HG02938 (cell line): ENCODE measurements at regions not wholly inside any gene's neighbourhood (a gene's known extent, or its start where the extent isn't known, plus 50 kb on each side); places are given as distances from the start of the nearest gene placed in this dataset.

ENCODE experiments used
- ATAC-seq: cut with Tn5 transposase; IDR thresholded peaks from one replicate; pipeline ENCODE4 v1.9.1; 2021; ENCODE audit warnings: mild to moderate bottlenecking, moderate library complexity; ENCODE audit not compliant: unreplicated experiment

DNA sequence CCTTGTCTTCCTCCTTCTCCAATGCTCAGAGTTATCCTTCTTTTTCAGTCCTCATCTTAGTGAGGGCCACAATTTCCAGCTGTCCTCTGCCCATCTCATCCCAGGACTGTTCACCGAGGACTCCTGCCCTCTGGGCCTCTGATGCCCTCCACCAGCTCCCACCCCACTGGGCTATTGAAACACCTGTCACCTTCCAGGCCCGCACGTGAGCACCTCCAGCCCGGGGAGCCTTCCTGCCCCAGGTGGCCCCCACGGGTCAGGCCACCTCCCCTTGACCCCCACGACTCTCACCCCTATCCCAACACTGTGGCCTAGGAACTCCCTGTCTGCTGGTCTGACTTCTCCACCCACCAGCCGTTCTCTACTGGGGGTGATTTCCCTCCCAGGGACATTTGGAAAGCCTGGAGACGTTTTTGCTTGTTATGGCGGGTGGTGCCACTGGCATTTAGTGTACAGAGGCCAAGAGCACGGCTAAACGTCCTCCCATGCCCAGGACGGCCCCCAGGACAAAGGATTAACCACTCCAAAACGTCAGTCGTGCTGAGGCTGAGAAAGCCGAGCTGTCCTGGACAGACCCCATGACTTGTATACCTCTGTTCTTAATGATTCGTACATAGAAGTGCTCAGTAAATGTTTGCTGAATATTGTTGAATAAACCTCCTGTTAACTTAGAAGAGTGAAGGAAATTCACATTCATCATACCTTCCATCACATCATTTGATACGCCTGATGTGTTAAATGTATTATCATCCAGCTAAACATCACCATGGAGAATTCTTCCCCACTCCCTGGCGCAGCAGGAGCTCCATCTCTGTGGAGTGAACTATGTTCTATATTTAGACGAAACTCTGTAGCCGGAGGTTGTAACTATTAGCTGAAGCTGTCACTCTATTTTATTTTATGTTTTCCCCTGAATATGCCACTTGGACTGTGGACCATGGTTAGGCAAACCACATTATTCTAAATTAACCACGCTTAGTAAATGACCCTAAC, 270.1 kb upstream of the SHH start:
- ATAC-seq = no peak

GRCh38 chr7:156080596-156080995, 268.3 kb upstream of the SHH start:
- no peak for ATAC-seq

GRCh38 chr7:156080046-156080445, 267.8 kb upstream of the SHH start:
- no peak for ATAC-seq

DNA sequence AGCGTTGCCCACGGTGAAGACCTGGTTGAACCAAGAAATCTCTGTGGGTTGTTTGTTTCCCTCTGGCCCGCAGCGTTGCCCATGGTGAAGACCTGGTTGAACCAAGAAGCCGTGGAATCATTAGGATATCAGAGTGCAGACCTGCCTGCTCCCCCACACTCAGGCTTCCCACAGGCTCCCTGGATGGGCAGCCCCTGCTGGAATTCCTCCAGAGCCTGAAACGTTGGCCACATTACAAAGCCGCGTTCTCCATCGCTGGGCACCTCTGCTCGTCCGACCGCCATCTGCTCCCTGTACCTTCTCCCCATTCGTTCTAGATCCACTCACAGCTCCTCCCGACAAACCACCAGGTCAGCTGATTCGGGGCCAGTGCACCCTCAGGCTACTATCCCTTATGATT, 266.9 kb upstream of the SHH start:
- ATAC-seq = no peak

DNA sequence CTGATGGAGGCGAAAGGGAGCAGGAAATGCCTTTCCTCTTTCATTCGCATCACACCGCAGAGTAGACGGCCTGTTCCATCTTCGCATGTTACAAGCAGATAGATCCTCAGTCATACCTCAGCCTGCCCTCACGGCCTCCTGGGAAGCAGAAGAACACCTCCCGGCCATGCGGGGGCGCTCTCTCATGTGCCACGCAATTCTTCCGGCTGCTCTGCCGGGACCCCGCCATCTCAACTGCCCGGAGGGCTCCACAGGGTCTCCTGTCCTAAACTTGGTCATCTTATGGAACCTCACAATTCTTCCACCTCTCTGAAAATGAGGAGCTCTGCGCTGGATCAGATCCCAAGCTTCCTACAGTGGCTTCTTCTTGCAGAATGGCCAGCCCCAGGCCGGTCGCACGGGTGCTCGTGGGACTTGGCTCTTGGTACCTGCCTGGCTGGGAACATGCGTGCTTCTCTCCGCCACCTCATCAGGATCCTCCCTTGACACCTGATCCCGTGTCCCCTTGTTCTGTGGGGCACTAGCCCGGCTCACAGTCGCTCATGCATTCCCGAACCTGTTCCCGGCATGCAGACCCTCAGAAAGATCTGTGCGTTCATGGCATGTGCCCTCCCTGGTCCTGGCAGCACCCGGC, 262.8 kb upstream of the SHH start:
- ATAC-seq = no peak

GRCh38 chr7:156074084-156074483, 261.8 kb upstream of the SHH start:
- ATAC-seq = no peak

DNA sequence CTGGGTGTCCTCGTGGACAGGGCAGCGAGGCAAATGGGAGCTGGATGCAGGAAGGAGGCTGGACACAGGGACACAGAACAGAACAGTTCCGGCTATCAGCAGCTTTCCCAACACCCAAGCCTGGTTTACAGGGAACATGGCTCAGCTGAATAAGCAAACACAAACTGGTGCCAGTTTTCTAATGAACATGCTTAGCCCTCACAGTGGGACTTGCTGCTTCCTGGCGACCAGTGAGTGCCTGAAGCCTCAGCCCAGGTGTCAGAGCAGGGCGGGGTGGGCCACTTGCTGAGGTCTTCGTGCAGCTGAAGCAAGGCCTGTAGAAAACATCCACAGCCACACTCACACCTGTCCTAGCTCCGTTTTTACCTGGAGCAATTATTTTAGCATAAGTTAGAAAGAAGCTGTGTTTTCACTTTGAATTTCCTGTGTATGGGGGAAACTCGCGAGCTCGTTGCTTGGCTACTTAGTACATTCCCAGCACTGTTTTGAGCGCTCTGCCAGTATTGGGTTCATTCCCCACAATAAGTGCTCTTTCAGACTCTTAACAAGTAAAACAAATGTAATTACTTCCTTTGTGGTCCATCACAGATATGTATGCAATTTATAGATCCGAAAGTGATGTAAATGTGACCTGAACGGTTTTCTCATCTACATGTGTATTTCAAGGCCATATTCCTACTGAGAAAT, 261.2 kb upstream of the SHH start:
- no peak for ATAC-seq

- no peak for ATAC-seq
Measured at GRCh38 chr7:156071612-156072011, 259.3 kb upstream of the SHH start.

DNA sequence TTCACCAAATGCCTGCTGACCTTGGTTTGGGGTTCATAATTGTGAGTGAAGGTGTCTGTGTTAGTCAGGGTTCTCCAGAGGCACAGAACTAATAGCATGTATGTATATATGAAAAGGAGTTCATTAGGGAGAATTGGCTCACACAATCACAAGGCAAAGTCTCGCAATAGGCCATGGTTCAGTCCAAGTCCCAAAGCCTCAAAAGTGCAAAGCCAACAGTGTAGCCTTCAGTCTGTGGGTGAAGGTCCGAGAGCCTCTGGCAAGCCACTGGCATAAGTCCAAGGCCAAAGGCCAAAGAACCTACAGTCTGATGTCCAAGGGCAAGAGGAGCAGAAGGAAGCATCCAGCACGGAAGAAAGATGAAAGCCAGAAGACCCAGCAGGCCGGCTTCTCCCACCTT, 257.6 kb upstream of the SHH start:
- no peak for ATAC-seq

DNA sequence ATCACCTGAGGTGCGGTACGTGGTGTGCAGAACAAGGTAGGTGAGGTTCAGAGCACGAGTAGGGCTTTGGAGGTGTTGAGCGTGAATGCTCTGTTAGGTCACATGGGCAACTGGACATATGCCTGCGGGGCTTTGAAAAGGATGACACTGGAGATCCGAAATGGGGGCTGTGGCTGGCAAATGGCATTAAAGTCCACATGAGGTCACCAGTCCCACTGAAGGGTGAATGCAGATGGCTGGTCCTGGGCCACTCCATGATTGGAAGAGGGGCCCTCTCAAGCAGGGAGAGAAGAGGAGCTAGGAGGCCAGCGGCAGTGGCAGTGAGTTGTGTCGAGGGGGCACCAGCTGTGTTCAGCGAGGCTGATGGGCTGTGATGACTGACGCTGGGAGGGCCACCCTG, 254.9 kb upstream of the SHH start:
- ATAC-seq = no peak

GRCh38 chr7:156065400-156065799, 253.1 kb upstream of the SHH start:
- no peak for ATAC-seq

- ATAC-seq = no peak
Measured at GRCh38 chr7:156064971-156065386, 252.7 kb upstream of the SHH start.

DNA sequence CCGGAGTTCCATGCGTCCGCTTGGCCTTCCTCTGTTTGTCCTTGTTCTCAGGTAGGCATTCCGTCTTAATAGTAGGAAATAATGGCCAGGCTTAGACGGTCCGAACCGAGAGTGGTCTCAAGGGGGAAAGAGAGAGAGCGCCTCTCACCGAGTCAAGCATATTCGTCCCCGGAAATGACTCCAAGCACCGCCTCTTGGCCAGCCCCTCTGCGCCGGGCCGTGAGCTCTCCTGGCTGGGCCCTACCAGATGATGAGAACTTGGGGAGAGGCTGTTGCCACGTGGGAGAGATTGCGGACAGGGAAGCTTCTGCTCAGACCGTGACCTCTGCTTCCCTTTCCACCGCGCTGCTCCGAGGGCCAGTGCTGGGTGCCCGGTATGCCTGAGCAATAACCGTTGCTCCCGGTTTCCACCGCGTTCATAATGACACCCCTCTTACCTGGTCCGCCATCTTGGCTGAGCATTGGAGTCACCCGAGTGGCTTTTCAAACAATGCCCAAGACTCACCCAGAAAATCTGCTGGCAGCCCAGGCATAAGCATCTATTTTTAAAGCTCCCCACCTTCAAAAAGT, 251.1 kb upstream of the SHH start:
- no peak for ATAC-seq

GRCh38 chr7:156062286-156062685, 250.0 kb upstream of the SHH start:
- ATAC-seq = no peak

DNA sequence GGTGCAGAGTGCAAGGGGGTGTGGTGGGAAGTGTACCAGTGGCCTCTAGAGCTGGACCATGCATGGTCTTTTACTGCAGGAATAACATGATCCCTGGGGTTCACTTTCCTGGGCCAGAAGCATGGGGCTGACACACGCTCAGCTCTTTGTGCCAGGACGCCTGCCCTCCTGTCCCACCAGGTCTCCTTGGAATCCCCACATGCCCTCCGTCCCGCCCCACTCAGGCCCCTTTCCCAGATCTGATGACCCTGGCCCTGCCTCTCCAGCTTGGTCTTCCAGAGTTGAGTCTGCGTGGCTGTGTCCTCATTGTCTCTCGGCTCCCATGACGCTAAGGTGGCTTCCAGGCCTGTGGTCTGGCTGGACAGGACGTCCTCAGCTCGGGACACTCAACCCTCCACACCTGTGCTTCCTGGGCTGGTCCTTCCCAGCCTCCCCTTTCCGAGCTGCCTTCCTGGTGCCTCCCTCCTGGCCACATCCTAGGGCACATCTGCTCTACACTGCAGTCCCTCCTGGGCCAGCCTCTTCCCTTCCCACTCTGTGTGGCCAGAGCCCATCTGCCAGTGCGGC, 249.5 kb upstream of the SHH start:
- no peak for ATAC-seq

DNA sequence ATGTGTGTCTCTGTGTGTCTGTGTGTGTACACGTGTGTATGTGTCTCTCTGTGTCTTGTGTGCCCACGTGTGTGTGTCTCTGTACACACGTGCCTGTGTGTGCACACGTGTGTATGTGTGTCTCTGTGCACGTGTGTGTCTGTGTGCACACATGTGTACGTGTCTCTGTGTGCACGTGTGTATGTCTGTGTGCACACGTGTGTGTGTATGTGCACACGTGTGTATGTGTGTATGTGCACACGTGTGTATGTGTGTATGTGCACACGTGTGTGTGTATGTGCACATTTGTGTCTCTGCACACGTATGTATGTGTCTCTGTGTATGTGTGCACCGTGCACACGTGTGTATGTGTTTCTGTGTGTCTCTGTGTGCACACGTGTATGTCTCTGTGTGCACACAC, 248.7 kb upstream of the SHH start:
- no peak for ATAC-seq

DNA sequence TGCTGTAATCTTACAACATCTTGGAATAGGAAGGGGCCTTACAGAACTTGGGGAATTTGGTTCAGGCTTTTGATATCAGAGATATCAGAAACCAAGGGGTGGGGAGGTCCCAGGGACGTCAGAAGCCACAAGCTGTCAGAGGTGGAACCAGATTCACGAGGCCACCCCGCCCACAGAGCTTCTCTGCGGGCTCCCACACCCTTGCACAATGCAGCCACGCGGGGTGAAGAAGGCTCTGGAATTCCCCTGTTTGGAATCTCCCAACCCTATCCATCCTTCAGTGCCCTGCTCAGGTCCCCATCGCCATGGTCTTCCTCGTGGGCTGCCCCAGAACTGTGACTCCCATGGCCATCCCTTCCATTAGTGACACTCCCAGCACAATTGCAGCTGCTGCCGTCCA, 247.1 kb upstream of the SHH start:
- no peak for ATAC-seq

GRCh38 chr7:156058248-156058647, 246.0 kb upstream of the SHH start:
- ATAC-seq = no peak

DNA sequence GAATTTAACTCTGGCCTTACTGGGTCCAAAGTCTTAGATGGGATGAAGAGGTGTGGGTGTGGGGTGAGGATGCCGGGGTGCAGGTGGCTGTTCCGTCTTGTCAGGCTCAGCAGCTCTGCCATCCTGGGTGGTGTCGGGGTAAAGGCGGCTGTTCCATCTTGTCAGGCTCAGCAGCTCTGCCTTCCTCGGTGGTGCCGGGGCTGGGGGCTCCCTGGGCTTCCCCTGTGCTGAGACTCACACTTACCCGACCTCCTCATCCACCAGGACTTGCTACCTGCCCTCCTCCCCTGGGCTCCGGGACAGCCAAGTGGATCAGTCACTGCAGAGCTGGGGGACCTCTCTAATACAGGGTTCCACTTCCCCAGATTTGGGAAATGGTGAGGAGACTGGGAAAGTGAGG, 244.3 kb upstream of the SHH start:
- no peak for ATAC-seq

DNA sequence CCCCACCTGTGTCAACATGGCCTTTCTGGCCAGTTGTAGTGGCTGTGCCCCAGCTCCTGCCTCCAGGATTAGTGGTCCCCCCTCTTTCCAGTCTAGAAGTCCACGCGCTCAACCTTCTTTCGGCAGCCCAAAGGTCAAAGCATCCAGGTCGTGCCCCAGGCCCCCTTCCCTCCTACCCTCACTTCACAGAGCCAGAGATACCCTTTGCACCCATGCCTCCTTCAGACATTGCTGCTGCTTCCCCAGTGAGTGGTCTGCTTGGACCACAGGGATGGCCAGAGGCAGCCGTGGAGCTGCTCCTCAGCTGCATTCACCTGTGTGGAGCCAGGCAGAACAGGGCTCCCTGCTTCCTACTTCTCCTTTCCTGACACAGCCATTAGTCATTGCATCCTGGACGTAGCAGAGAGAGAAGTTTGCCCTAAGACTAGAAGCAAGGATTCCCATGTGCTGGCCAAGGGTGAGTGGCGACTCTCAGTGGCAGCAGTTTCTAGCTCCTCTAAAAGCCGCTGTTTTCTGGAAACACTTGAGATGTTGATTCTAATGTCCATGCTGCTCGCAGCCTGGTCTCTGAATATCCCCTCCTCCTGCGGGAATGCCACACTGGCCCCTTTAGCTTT, 243.1 kb upstream of the SHH start:
- no peak for ATAC-seq

DNA sequence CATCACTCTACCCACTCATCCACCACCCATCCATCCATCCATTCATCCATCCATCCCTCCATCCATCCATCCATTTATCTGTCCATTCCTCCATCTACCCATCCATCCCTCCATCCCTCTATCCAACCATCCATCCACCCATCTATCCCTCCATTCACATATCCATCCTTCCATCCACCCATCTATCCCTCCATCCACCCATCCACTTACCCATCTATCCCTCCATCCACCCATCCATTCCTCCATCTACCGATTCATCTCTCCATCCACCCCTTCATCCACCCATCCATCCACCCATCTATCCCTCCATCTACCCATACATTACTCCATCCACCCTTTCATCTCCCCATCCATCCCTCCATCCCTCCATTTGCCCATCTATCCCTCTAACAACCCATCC, 239.6 kb upstream of the SHH start:
- no peak for ATAC-seq
